Uterus (tissue), 2 donors: ENCODE measurements at regions not wholly inside any gene's neighbourhood (a gene's known extent, or its start where the extent isn't known, plus 50 kb on each side); places are given as distances from the start of the nearest gene placed in this dataset.

Source experiments
- CTCF ChIP-seq, 4 experiments: fragments of 200-600 bp in 2 of 4; fragments of 450-650 bp in 2 of 4; sonication (generic) in 2 of 4; IDR thresholded peaks; one replicate each; pipeline ENCODE4 v1.5.1; 2016 to 2019; ENCODE audit warnings: antibody characterized with exemption in 4 of 4, mild to moderate bottlenecking in 2 of 4, moderate library complexity in 1 of 4
- POLR2A ChIP-seq, 2 donors: fragments of 450-650 bp; IDR thresholded peaks; one replicate each; pipeline ENCODE4 v1.6.1; 2016; ENCODE audit warnings: antibody characterized with exemption in 2 of 2, mild to moderate bottlenecking in 1 of 2, moderate library complexity in 1 of 2

- TF ChIP-seq CTCF (IDR thresholded peaks at IDR 0.05) (no peak), POLR2A (IDR thresholded peaks at IDR 0.05) (no peak)
Observed at GRCh38 chr10:123346581-123346980, 192.4 kb downstream of the BUB3 start.
